Tongue (tissue), 1 donor: ENCODE measurements at regions not wholly inside any gene's neighbourhood (a gene's known extent, or its start where the extent isn't known, plus 50 kb on each side); places are given as distances from the start of the nearest gene placed in this dataset.

ENCODE experiments used
- DNase-seq: peaks from one replicate; pipeline ENCODE4 v3.0.0-alpha.2; 2015

- DNase-seq = no peak
These were observed 126.0 kb upstream of the TMEM161B start for GRCh38 chr5:88394536-88395175.

DNA sequence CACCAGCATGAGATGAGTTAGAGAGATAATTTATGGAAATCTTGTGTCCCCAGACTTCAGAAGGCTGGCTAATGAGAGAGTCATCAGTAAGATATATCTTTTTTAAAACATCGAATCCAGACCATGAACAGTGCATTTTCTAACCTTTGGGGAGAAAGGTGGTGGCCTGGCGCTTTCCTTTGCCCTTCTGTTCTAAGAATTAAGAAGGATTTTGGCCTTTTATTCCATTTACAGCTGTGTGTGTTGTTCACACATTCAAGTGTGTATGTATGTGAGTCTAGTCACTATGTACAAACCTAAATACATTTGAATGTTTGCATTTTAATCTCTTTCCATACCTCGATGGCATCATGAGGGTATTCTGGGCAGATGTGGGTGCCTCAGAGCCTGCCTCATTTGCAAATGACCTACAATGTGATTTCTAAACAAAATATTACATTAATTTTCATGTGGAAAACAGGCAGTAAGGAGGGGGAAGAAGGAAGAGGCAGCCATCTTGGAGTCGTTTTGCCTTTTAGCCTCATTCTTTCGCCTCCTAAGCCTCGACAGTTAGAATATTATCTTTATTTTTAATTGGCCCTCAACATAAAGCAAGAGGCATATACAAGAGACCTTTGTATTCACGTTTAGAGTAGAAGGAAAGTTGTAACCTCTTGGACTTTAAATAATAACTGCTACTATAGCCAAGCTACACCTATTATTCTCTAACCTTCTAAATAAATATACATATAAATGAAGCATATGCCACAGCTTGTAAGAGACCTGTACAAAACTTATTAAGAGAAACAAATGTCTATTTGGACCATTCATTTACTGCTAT lies 125.3 kb upstream of the TMEM161B start:
- DNase-seq = no peak

GRCh38 chr5:88393042-88393441 lies 124.4 kb upstream of the TMEM161B start:
- no peak for DNase-seq

DNA sequence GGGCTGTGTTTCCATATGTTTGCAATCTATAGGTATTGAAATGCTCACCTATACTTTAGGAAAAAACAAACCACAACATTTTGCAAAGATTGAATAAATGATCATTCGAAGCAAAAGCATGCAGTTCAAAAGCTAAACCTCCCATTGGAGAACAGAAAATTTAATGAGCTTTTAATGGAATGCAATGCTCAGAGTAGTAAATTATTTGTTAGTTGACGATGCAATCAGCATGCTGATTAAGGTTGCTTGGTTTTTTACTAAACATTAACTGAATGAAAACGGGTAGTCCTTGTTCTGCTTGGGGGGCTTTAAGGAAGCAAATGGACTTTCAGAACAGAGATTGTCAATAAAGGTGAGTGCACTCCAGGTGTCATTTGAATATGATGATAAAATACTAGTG lies 123.3 kb upstream of the TMEM161B start:
- no peak for DNase-seq

- DNase-seq = no peak
These were observed 122.5 kb upstream of the TMEM161B start for GRCh38 chr5:88391116-88391515.

DNA sequence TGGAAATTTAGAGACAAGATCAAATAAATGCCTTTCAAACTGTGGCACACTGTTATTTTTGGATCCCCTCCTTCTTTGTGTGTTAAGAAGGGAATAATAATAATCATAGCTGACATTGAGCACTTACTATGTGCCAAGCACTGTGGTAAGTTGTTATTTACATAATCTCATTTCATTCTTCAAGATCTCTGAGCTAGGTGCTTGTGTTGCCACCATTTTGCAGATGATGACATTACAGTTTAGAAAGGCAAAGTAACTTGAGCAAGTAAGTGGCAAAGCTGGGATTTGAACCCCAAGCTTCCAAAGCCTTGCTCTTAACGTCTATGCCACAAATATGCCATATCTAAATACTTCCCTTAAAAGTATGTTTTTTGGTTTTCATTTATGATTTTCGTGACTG lies 121.8 kb upstream of the TMEM161B start:
- DNase-seq = no peak

DNA sequence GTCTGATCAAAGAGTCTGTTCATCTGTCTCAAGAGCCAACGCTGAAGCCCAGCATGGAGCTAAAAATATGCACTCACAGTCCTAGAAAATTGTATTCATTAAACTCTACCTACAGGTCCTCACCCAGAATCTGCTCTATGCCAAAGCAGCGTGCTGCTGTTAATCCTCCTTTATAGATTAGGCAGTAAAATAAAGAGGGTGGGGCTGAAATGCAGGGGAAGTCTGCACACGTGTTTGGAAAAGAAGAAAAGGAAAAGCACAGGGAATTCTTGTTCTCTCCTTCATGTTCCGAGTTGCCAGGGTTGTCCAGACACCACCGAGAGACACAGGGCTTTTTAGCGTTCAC lies 121.4 kb upstream of the TMEM161B start:
- DNase-seq = no peak

DNA sequence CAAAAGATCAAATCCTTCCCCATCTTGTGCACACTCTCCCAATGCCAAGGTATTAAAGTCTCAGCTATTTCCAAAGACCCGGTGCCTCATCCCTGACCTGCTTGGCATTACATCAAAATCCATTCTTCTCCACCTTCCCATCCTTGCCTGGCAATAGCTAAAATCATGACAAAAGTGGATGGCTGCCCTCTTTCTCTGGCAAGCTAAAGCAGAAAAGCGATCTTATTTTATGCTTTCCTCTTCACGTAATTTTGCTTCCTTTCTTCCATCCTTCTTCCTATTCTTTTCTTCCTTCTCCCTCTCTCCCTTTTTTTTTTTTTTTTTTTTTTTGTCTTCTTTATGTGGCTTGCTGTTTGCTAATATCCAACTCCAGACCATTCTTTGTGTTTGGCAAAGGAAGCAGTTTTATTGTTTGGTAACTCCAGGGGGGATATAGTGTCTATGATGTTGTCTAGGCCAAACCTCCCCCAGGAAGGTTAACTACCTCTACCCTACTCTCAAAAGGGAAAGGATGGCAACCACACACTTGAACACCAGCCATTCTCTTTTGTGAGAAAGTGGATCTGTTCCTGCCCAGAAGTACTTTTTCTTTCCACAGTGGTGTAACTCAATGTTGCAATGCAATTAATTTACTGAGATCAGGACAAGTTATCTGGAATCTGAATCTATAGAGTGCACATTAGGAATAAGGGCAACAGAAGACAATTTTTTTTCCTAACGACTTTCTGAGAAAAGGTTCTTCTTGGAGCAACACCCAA lies 120.9 kb upstream of the TMEM161B start:
- no peak for DNase-seq

- DNase-seq = no peak
These were observed 120.1 kb upstream of the TMEM161B start for GRCh38 chr5:88388476-88389337.

- no peak for DNase-seq
These were observed 116.2 kb upstream of the TMEM161B start for GRCh38 chr5:88384886-88385285.

DNA sequence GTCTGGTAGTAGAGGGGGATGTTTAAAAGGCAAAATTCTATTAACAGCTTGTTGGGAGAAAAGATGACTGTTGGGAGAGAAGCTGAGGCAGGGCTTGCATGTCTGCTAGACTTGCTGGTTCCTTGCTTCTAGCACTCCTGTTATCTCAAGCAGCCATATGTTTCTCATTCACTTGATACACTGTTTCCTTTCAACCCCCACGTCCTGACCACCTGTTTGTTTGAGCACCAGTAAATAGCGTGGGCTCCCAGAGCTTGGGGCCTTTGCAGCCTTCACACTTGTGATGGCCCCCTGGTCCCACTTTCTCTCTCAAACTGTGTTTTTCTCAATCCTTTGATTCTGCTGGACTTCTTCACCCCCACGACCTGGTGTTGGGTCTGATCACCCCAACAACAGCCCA lies 111.7 kb upstream of the TMEM161B start:
- no peak for DNase-seq

- no peak for DNase-seq
These were observed 109.3 kb upstream of the TMEM161B start for GRCh38 chr5:88377705-88378656.

DNA sequence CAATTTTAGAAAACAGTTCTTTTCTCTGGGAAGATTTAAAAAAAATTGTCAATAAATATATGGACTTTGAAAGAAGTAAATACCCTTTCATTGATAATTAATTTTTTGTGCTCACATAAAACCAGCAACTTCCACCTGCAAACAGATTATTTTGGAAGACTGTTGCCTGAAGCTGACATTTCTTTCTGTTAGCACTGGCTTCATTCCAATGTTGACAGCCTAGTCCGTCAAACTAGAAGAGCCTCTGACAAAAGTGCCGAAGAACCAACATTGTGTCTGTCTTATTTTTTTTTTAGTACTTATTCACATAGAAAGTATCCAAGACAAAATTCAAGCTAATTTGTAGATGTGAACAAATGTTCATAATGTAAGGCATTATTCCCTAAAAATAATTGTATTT lies 108.6 kb upstream of the TMEM161B start:
- no peak for DNase-seq

DNA sequence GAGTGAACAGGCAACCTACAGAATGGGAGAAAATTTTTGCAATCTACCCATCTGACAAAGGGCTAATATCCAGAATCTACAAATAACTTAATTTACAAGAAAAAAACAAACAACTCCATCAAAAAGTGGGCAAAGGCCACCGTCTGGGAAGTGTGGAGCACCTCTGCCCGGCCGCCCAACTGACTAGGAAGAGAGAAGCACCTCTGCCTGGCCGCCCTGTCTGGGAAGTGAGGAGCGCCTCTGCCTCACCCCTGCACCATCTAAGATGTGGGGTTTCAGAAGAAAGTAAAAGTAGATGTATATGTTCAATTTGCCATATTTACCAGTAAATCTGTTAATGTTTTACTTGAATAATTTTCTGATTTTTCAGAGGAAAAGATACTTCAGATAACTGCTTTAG lies 108.1 kb upstream of the TMEM161B start:
- DNase-seq = no peak

DNA sequence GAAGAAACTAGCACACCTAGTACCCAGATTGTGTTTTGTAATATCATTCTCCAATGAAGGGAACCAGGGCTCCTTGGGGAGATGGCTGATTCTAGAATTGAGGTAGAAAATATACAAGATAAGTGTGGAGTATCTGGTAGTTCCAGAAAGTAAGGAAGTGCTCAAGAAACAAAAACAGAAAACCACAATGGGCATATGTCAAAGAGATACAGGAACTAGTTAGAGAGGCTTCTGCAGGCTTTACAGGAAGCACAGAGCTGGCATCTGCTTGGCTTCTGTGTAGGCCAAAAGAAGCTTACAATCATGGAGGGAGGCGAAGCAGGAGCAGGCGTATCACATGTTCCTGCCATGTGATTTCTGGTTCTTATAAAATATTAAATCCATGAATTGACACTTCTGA lies 105.7 kb upstream of the TMEM161B start:
- DNase-seq = no peak

DNA sequence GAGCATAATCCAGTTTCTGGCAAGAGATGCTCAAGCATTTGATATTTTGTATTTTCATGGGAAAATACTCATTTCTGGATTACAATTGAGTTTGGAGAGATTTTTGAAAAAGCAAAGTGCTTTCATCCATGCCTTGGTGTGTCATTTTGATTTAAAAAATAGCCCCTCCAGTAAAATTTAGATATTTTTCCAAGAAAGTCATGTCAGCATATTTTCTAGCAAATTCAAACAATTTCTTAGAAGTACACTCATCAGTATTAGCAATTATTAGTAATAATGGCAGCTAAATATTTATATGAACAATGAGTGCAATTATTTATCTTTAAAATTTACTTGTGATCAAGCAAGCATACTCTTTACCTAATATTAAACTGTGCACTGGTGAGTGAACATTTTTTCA lies 102.2 kb upstream of the TMEM161B start:
- DNase-seq = no peak

DNA sequence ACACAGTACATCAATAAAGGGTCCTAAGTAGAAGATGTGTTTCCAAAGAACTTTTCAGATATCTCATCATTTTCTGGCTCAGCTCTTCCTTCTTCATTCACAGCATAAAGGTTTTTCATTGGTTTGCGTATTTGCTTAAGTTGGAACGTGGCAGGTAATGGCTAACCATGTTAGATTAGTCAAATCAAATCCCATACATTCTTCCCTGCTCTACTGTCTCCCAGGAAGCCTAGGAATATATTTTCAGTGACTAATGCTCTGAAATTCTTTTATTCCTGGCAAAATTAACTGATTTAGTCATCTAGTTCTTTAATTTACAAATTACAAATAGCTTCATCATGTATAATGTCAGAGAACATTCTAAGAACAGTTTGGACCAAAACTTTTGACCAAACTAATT lies 99.6 kb upstream of the TMEM161B start:
- no peak for DNase-seq

GRCh38 chr5:88364991-88365390 lies 96.3 kb upstream of the TMEM161B start:
- DNase-seq = no peak

- DNase-seq = no peak
These were observed 86.9 kb upstream of the TMEM161B start for GRCh38 chr5:88355490-88356050.

DNA sequence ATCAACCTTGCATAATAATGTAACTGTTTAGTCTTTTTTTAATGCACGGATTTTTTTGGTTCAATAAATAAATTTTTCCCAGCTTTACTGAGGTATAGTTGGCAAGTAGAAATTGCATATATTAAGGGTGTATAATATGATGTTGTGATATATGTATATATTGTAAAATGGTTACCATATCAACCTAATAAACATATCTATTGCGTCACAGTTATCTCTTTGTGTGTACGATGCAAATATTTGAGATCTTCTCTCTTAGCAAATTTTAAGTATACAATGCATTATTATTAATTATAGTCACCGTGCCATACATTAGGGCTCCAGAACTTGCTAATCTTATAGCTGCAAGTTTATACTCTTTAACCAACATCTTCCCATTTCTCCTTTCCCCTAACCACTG lies 57.2 kb upstream of the TMEM161B start:
- DNase-seq = no peak

DNA sequence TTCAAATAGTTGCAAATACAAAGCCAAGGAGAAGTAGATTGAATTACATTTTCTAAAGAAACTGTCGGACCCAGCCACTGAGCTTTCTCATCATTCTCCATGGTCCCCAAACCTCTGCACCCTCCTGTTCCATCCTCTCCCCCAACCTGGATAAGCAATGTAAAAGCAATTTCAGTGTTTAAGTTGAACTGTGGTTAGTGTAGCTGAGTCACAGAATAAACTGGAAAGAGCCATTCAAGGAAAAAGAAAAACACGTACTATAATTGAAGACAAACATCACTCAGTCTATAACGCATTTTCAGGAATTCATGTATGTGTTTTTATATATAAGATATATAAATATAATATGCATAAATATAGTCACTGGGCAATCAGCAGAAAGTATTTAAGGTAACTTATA lies 54.1 kb upstream of the TMEM161B start:
- DNase-seq = no peak
